ENCODE measurements at regions not wholly inside any gene's neighbourhood (a gene's known extent, or its start where the extent isn't known, plus 50 kb on each side); places are given as distances from the start of the nearest gene placed in this dataset.

DNA sequence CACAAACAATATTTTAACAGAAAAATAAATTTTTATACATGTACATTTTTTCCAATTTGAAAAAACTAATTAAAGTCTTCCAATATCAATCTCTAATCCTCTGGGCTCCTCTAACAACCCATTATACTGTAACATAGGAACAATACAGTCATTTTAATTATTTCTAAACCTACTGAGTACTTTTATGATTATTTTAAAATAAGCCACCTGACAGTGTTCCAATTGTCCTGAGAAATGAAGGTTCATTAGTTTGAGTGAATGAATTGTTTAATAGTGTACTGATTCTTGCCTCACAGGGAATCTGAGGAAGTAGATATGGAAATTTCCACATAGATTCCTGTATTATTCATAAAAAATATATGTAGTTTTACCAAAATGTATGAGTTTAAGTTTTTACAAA lies 123.1 kb upstream of the EYS start:
- Histone ChIP-seq H3K27ac (replicated peaks; ENCODE audit: low read length) (no peak overlapping the region), H3K18ac (ENCODE audit: low read length) (no peak overlapping the region), H3K4me2 (ENCODE audit: insufficient read depth, low read length, poor library complexity, severe bottlenecking) (no peak overlapping the region), H2BK120ac (ENCODE audit: low read depth, low read length) (no peak overlapping the region), H4K91ac (ENCODE audit: low read depth, low read length, poor library complexity) (no peak overlapping the region), H2BK12ac (ENCODE audit: low read length) (no peak overlapping the region), H3K9me3 (replicated peaks in 1 of 2; ENCODE audit: control insufficient read depth in 2 of 2, insufficient read depth in 1 of 2, low read depth in 1 of 2, low read length in 2 of 2) (no peaks in the 10 kb centered on the region), H3K4me3 (ENCODE audit: low read length in 2 of 2) (no peak overlapping the region), H3K23ac (ENCODE audit: low read depth, low read length, poor library complexity) (no peak overlapping the region), H3K4ac (ENCODE audit: low read length) (no peak overlapping the region), H3K9ac (ENCODE audit: low read depth, low read length, poor library complexity) (no peak overlapping the region), H3K14ac (ENCODE audit: low read length) (no peak overlapping the region), H2BK15ac (ENCODE audit: low read length) (no peak overlapping the region), H3K4me1 (ENCODE audit: control insufficient read depth in 2 of 2, insufficient read depth in 1 of 2, low read depth in 1 of 2, low read length in 2 of 2) (no peaks in the 10 kb centered on the region), H3K27me3 (ENCODE audit: control insufficient read depth in 3 of 3, insufficient read depth in 3 of 3, low read depth in 1 of 3, low read length in 3 of 3) (no peaks in the 10 kb centered on the region), H2BK5ac (ENCODE audit: low read length) (no peak overlapping the region), H3K36me3 (replicated peaks in 1 of 2; ENCODE audit: control insufficient read depth in 2 of 2, insufficient read depth in 2 of 2, low read length in 2 of 2) (no peaks in the 10 kb centered on the region), H2AFZ (ENCODE audit: low read length) (no peak overlapping the region), H3K79me1 (ENCODE audit: low read depth, low read length) (no peaks in the 10 kb centered on the region), H4K8ac (ENCODE audit: low read depth, low read length) (no peak overlapping the region), H2AK5ac (ENCODE audit: low read depth, low read length) (no peak overlapping the region)
- no peak for DNase-seq (ENCODE audit: low spot score)

DNA sequence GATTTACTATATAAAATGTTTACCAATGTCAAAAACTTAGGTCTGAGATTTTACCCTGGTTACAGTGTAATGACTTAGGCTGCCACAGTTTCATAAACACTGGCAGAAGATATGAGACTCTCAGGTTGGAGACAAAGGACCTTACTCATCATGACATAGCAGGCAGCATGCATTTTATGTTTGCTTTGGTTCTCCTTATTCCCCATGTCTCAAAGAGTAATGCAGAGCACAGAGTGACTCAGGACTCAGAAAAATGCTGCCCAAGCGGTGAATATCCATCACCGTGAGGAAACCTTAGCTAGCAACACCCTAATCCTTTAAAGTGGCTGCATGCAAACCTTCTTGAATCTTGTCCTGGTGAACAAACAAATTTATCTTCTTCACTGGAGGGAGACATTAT lies 112.1 kb upstream of the EYS start:
- H3K14ac ChIP-seq (ENCODE audit: low read length), result no peak overlapping the region
- no peak overlapping the region for H2AFZ ChIP-seq (ENCODE audit: low read length)
- H3K27ac ChIP-seq (replicated peaks; ENCODE audit: low read length), result no peak overlapping the region
- H3K4me2 ChIP-seq (ENCODE audit: insufficient read depth, low read length, poor library complexity, severe bottlenecking), result no peak overlapping the region
- H2BK120ac ChIP-seq (ENCODE audit: low read depth, low read length), result no peak overlapping the region
- H3K18ac ChIP-seq (ENCODE audit: low read length), result no peak overlapping the region
- no peaks in the 10 kb centered on the region for H3K27me3 ChIP-seq (ENCODE audit: control insufficient read depth in 3 of 3, insufficient read depth in 3 of 3, low read depth in 1 of 3, low read length in 3 of 3)
- no peak overlapping the region for H4K91ac ChIP-seq (ENCODE audit: low read depth, low read length, poor library complexity)
- no peak overlapping the region for H3K4me3 ChIP-seq (ENCODE audit: low read length in 2 of 2)
- H2BK12ac ChIP-seq (ENCODE audit: low read length), result no peak overlapping the region
- H3K23ac ChIP-seq (ENCODE audit: low read depth, low read length, poor library complexity), result no peak overlapping the region
- no peaks in the 10 kb centered on the region for H3K79me1 ChIP-seq (ENCODE audit: low read depth, low read length)
- H2BK5ac ChIP-seq (ENCODE audit: low read length), result no peak overlapping the region
- H3K9me3 ChIP-seq (replicated peaks in 1 of 2; ENCODE audit: control insufficient read depth in 2 of 2, insufficient read depth in 1 of 2, low read depth in 1 of 2, low read length in 2 of 2), result no peaks in the 10 kb centered on the region
- no peak for DNase-seq (ENCODE audit: low spot score)
- no peak overlapping the region for H3K4ac ChIP-seq (ENCODE audit: low read length)
- H2AK5ac ChIP-seq (ENCODE audit: low read depth, low read length), result no peak overlapping the region
- WGBS, 2 donors (ENCODE audit: extremely low coverage in 2 of 2, insufficient read length in 2 of 2, insufficient replicate concordance in 1 of 2), result no CpG with 5 or more reads among the region's 2 CpGs
- H4K8ac ChIP-seq (ENCODE audit: low read depth, low read length), result no peak overlapping the region
- no peak overlapping the region for H2BK15ac ChIP-seq (ENCODE audit: low read length)
- H3K9ac ChIP-seq (ENCODE audit: low read depth, low read length, poor library complexity), result no peak overlapping the region
- no peaks in the 10 kb centered on the region for H3K4me1 ChIP-seq (ENCODE audit: control insufficient read depth in 2 of 2, insufficient read depth in 1 of 2, low read depth in 1 of 2, low read length in 2 of 2)
- no peaks in the 10 kb centered on the region for H3K36me3 ChIP-seq (replicated peaks in 1 of 2; ENCODE audit: control insufficient read depth in 2 of 2, insufficient read depth in 2 of 2, low read length in 2 of 2)

DNA sequence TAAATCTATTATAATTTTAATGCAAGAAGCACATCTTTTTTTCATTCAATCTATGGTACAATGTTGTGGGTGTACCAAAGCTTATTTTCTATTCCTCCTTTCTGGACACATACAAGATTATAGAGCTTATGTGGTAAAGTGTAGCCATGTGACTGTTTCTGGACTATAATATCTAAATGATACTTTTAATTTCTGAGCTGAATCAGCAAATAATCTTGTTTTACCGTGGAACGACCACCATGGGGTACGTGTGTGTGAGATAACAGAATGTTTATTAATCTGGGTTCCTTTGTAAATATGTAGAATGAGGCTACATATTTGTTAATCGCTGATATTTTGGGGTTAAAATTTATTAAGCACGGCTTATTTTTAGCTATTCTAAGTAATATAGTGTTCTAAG lies 111.5 kb upstream of the EYS start:
- no peak overlapping the region for H3K18ac ChIP-seq (ENCODE audit: low read length)
- H2BK12ac ChIP-seq (ENCODE audit: low read length), result no peak overlapping the region
- no peak overlapping the region for H3K27ac ChIP-seq (replicated peaks; ENCODE audit: low read length)
- no peak overlapping the region for H3K9ac ChIP-seq (ENCODE audit: low read depth, low read length, poor library complexity)
- no peak overlapping the region for H3K14ac ChIP-seq (ENCODE audit: low read length)
- H3K4me3 ChIP-seq (ENCODE audit: low read length in 2 of 2), result no peak overlapping the region
- H2BK120ac ChIP-seq (ENCODE audit: low read depth, low read length), result no peak overlapping the region
- H2AFZ ChIP-seq (ENCODE audit: low read length), result no peak overlapping the region
- no peaks in the 10 kb centered on the region for H3K4me1 ChIP-seq (ENCODE audit: control insufficient read depth in 2 of 2, insufficient read depth in 1 of 2, low read depth in 1 of 2, low read length in 2 of 2)
- no peak overlapping the region for H4K8ac ChIP-seq (ENCODE audit: low read depth, low read length)
- H2BK5ac ChIP-seq (ENCODE audit: low read length), result no peak overlapping the region
- no peak for DNase-seq (ENCODE audit: low spot score)
- H3K27me3 ChIP-seq (ENCODE audit: control insufficient read depth in 3 of 3, insufficient read depth in 3 of 3, low read depth in 1 of 3, low read length in 3 of 3), result no peaks in the 10 kb centered on the region
- H3K36me3 ChIP-seq (replicated peaks in 1 of 2; ENCODE audit: control insufficient read depth in 2 of 2, insufficient read depth in 2 of 2, low read length in 2 of 2), result no peaks in the 10 kb centered on the region
- H3K9me3 ChIP-seq (replicated peaks in 1 of 2; ENCODE audit: control insufficient read depth in 2 of 2, insufficient read depth in 1 of 2, low read depth in 1 of 2, low read length in 2 of 2), result no peaks in the 10 kb centered on the region
- H4K91ac ChIP-seq (ENCODE audit: low read depth, low read length, poor library complexity), result no peak overlapping the region
- no peaks in the 10 kb centered on the region for H3K79me1 ChIP-seq (ENCODE audit: low read depth, low read length)
- H3K4me2 ChIP-seq (ENCODE audit: insufficient read depth, low read length, poor library complexity, severe bottlenecking), result no peak overlapping the region
- H2BK15ac ChIP-seq (ENCODE audit: low read length), result no peak overlapping the region
- no peak overlapping the region for H2AK5ac ChIP-seq (ENCODE audit: low read depth, low read length)
- H3K4ac ChIP-seq (ENCODE audit: low read length), result no peak overlapping the region
- WGBS, 2 donors (ENCODE audit: extremely low coverage in 2 of 2, insufficient read length in 2 of 2, insufficient replicate concordance in 1 of 2), result no CpG with 5 or more reads among the region's 5 CpGs
- H3K23ac ChIP-seq (ENCODE audit: low read depth, low read length, poor library complexity), result no peak overlapping the region

DNA sequence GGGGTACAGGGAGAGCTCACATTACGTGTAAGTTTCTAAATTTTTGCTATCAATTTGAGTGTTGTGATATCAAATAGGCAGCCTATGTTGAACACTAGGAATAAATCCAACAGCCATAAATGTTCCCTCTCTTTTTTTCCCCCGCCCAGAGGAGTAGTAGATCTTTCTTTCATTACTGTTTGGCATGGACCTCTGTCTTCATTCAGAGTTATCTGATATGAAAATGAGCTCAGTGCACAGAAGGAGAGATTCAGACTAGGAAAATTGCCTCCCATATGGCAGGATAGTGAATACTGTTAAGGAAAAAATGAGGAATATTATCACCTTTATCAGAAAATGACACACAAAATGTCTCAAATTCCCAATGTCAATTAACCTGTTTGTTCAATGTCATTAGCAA lies 110.0 kb upstream of the EYS start:
- Histone ChIP-seq H2BK15ac (ENCODE audit: low read length) (no peak overlapping the region), H2BK120ac (ENCODE audit: low read depth, low read length) (no peak overlapping the region), H4K8ac (ENCODE audit: low read depth, low read length) (no peak overlapping the region), H3K4me1 (ENCODE audit: control insufficient read depth in 2 of 2, insufficient read depth in 1 of 2, low read depth in 1 of 2, low read length in 2 of 2) (peaks cover 0 to 7% of the 10 kb centered on the region in 2 donors), H3K27ac (replicated peaks; ENCODE audit: low read length) (no peak overlapping the region), H3K9ac (ENCODE audit: low read depth, low read length, poor library complexity) (no peak overlapping the region), H3K9me3 (replicated peaks in 1 of 2; ENCODE audit: control insufficient read depth in 2 of 2, insufficient read depth in 1 of 2, low read depth in 1 of 2, low read length in 2 of 2) (no peaks in the 10 kb centered on the region), H3K14ac (ENCODE audit: low read length) (no peak overlapping the region), H2AFZ (ENCODE audit: low read length) (no peak overlapping the region), H3K23ac (ENCODE audit: low read depth, low read length, poor library complexity) (no peak overlapping the region), H3K27me3 (ENCODE audit: control insufficient read depth in 3 of 3, insufficient read depth in 3 of 3, low read depth in 1 of 3, low read length in 3 of 3) (no peaks in the 10 kb centered on the region), H3K4ac (ENCODE audit: low read length) (no peak overlapping the region), H2BK5ac (ENCODE audit: low read length) (no peak overlapping the region), H3K4me2 (ENCODE audit: insufficient read depth, low read length, poor library complexity, severe bottlenecking) (no peak overlapping the region), H3K18ac (ENCODE audit: low read length) (no peak overlapping the region), H3K36me3 (replicated peaks in 1 of 2; ENCODE audit: control insufficient read depth in 2 of 2, insufficient read depth in 2 of 2, low read length in 2 of 2) (no peaks in the 10 kb centered on the region), H3K79me1 (ENCODE audit: low read depth, low read length) (no peaks in the 10 kb centered on the region), H3K4me3 (ENCODE audit: low read length in 2 of 2) (no peak overlapping the region), H4K91ac (ENCODE audit: low read depth, low read length, poor library complexity) (no peak overlapping the region), H2BK12ac (ENCODE audit: low read length) (no peak overlapping the region), H2AK5ac (ENCODE audit: low read depth, low read length) (no peak overlapping the region)
- DNase-seq (ENCODE audit: low spot score), result no peak
- no CpG with 5 or more reads among the region's 2 CpGs for WGBS, 2 donors (ENCODE audit: extremely low coverage in 2 of 2, insufficient read length in 2 of 2, insufficient replicate concordance in 1 of 2)

Data from neuronal stem cell (in vitro differentiated cells).